ENCODE measurements at regions not wholly inside any gene's neighbourhood (a gene's known extent, or its start where the extent isn't known, plus 50 kb on each side); places are given as distances from the start of the nearest gene placed in this dataset.
"Not testable (repeated sequence)": the region's sequence is repeated elsewhere in the genome, so short reads cannot be mapped to it uniquely, and the experiment has no call there.

GRCh38 chr6:92684386-92684785 lies 735.0 kb downstream of the EPHA7 start:
- DNase-seq (no peak), ATAC-seq (no peak)
- Histone ChIP-seq H3K36me3 (no peaks in the 10 kb centered on the region), H3K4me1 (no peaks in the 10 kb centered on the region), H3K27me3 (no peaks in the 10 kb centered on the region), H3K4me3 (no peak overlapping the region), H3K27ac (no peak overlapping the region), H3K9me3 (no peaks in the 10 kb centered on the region)
- intact Hi-C loops (cut with DNase I) = no loop called here
- TF ChIP-seq CTCF (IDR thresholded peaks at IDR 0.05) = no peak

- no peak for TF ChIP-seq CTCF (IDR thresholded peaks at IDR 0.05)
- H3K4me3 ChIP-seq = no peak overlapping the region
- H3K27me3 ChIP-seq = no peaks in the 10 kb centered on the region
- no peak overlapping the region for H3K27ac ChIP-seq
- ATAC-seq = no peak
- intact Hi-C loops (cut with DNase I) = no loop called here
- H3K36me3 ChIP-seq = no peaks in the 10 kb centered on the region
- no peaks in the 10 kb centered on the region for H3K4me1 ChIP-seq
- DNase-seq = no peak
- H3K9me3 ChIP-seq = no peaks in the 10 kb centered on the region
Observed at GRCh38 chr6:92683748-92684147, 735.6 kb downstream of the EPHA7 start.

- no peaks in the 10 kb centered on the region for H3K4me1 ChIP-seq
- ATAC-seq = no peak
- H3K27ac ChIP-seq = no peak overlapping the region
- TF ChIP-seq CTCF (IDR thresholded peaks at IDR 0.05) = no peak
- no peaks in the 10 kb centered on the region for H3K9me3 ChIP-seq
- no peaks in the 10 kb centered on the region for H3K27me3 ChIP-seq
- H3K36me3 ChIP-seq = no peaks in the 10 kb centered on the region
- DNase-seq = no peak
- H3K4me3 ChIP-seq = no peak overlapping the region
- intact Hi-C loops (cut with DNase I) = no loop called here
Observed at GRCh38 chr6:92682516-92683398, 736.6 kb downstream of the EPHA7 start.

GRCh38 chr6:92681401-92681800 lies 738.0 kb downstream of the EPHA7 start:
- H3K27me3 ChIP-seq = no peaks in the 10 kb centered on the region
- TF ChIP-seq CTCF (IDR thresholded peaks at IDR 0.05) = no peak
- H3K27ac ChIP-seq = no peak overlapping the region
- no peaks in the 10 kb centered on the region for H3K36me3 ChIP-seq
- H3K4me3 ChIP-seq = no peak overlapping the region
- H3K4me1 ChIP-seq = no peaks in the 10 kb centered on the region
- H3K9me3 ChIP-seq = no peaks in the 10 kb centered on the region
- intact Hi-C loops (cut with DNase I) = no loop called here
- ATAC-seq = no peak
- DNase-seq = no peak

GRCh38 chr6:92671462-92671861 lies 747.9 kb downstream of the EPHA7 start:
- ATAC-seq (peak; percentile 88), DNase-seq (peak; percentile 69)
- H3K4me3 ChIP-seq; H3K9me3 ChIP-seq; H3K36me3 ChIP-seq; H3K4me1 ChIP-seq; H3K27me3 ChIP-seq; H3K27ac ChIP-seq; intact Hi-C loops (cut with DNase I): not testable (repeated sequence)

GRCh38 chr6:92667843-92668242 lies 751.5 kb downstream of the EPHA7 start:
- no peak overlapping the region for H3K27ac ChIP-seq
- H3K27me3 ChIP-seq = no peaks in the 10 kb centered on the region
- DNase-seq (no peak), ATAC-seq (no peak)
- H3K4me3 ChIP-seq = no peak overlapping the region
- no peaks in the 10 kb centered on the region for H3K4me1 ChIP-seq
- TF ChIP-seq CTCF (IDR thresholded peaks at IDR 0.05) = no peak
- no peaks in the 10 kb centered on the region for H3K9me3 ChIP-seq
- H3K36me3 ChIP-seq = no peaks in the 10 kb centered on the region
- intact Hi-C loops (cut with DNase I) = no loop called here

Measured in upper lobe of right lung (tissue), 1 donor.